HG03354 (cell line): ENCODE measurements at regions not wholly inside any gene's neighbourhood (a gene's known extent, or its start where the extent isn't known, plus 50 kb on each side); places are given as distances from the start of the nearest gene placed in this dataset.
"Not testable (repeated sequence)": the region's sequence is repeated elsewhere in the genome, so short reads cannot be mapped to it uniquely, and the experiment has no call there.

ENCODE experiments used
- ATAC-seq: cut with Tn5 transposase; IDR thresholded peaks from one replicate; pipeline ENCODE4 v1.9.1; 2021; ENCODE audit warnings: mild to moderate bottlenecking; ENCODE audit not compliant: unreplicated experiment, poor library complexity, severe bottlenecking

DNA sequence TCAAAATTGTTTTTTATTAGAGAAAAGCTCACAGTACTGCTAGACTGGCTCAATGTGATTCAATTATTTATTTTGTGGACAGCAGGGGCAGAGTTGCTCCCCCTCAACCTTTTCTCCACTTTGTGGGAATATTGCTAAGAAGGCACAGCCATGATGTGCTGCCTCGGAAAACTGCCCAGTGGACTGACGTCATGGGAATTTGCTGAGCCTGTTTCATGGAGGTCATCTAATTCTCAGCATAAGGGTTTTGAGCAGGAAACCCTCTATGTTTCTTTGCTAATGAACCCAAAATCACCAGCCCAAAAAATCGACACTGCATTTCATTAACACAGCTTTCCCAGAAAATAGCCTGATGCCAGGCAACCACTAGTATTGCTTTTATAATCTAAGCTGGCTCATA lies 228.8 kb upstream of the FAM3C start:
- no peak for ATAC-seq

DNA sequence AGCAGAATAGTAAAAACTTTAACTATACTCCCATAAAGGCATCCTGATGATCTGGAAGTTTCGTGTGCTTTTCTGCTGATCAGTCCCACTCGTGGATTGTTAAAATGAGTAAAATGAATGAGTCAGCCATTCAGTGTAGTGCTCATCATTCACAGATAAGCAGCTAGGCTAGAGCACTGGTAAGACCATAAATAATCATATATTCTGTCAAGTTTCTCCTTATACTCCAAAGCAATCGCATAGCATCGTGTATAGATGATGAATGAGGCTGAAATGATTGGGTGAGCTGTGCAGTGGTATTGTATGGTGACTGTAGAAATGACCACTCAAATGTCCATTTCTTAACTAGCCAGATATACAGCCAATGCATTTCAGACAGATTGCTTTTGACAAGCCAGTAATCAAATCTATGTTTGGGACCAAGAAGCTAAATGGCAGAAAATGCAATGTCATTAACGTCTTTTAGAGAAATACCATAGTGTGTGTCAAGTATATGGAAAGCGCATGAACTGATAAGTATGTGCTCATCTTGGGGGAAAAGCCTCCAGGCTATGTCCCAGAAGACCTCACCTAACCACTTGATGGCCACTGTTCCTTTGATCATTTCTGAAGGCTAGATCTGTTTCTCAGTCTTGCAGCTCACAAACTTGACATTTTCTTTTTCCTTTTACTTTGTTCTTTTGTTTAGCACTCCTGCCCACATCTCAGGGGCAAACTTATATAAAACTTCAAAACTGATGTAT lies 227.2 kb upstream of the FAM3C start:
- ATAC-seq, result no peak

DNA sequence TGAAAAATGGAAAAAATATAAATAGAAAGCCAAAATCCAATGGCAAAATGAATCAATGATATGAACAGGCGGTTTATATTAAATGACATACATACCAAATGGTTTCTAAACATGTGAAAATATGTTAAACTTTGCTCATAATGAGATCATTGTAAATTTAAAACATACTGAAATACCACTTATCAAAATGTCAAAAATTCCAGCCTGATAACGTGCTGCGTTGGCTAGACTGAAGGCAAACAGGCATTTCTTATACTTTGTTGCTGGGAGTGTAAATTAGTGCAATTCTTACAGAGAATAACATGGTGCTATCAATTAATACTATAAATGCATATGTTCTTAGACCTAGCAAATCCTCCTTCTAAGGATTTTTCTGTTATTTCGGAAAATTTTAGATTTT lies 225.8 kb upstream of the FAM3C start:
- no peak for ATAC-seq

DNA sequence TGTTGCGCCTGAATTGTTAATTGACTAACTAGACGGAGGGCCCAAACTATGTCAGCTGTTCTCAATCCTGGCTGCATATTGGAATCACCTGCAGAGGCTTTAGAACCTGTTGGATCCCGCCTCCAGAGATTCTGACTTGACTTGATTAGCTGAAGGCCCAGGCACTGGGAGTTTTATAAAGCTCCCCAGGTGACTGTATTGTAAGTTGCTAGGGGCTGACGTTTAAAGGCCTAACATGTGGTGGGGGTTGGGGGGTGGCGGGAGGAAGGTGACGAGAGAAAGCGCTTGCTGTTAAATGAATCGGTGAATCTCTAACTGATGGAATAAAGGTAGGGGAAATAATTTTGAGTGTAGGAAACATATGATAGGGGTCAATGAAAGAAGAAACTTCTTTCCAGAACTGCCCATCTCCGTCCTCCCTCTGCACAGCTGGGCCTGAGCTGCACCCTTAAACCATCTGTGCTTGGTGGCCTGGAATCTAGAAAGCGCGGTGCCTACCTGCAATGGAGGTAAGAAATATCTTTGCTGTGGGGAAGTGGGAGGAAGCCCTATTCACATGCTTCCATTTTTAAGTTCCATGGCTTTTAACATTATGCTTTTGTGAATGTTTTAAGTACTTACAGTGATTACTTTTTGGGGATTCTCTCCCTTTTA lies 225.0 kb upstream of the FAM3C start:
- no peak for ATAC-seq

DNA sequence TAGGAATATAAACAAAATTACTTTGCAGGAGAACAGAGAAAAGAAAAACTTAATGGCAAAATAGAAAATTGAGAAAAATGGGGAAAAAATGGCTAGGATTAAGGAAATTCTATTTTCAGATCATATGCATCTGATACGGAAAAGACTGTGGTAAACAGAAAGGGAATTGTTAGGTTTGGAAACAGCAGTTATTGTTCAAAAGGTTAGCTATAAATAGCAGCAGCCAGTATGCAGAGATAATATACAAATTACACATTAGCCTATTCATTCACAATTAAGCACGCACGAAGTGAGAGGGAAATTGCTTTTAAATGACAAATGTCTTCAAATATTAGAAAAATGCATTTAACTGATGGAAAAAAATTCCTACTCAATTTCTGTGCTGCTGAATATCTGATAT lies 224.1 kb upstream of the FAM3C start:
- ATAC-seq, result no peak

DNA sequence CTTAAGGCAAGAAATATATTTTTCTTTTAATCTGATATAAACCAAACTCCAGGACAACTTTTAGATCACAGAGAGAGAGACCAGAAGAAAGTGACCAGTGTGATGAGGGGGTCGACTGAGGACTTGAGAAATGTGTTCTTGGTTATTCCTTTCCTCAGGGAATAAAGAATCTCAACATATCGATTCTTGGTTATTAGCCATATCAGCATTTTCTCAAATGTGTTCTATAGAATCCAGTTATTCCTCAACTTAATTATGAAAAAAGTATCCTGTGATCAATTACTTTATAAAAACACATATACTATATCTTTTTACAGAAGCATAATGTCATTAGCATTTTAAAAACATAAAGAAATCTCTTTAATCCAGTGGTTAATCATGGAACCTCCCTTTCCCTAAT lies 222.1 kb upstream of the FAM3C start:
- ATAC-seq, result no peak

DNA sequence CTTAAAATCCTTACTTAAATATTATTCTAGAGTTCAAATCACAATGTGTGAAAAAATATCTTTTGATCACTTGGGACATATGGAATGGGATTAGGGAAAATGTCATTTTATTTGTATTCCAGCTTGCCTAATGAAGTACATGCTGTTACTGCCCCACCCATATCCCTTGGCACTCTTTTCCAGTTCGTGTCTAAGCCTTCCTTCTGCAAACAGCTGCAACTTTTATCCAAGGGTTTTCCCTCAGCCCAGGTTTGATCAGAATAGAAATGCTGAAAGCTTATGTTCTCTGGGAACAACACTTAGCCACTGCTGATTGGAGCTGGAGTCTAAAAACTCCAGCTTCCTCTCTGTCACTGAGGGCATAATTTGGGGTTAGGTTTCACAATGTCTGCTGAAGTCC lies 214.1 kb upstream of the FAM3C start:
- ATAC-seq, result no peak

DNA sequence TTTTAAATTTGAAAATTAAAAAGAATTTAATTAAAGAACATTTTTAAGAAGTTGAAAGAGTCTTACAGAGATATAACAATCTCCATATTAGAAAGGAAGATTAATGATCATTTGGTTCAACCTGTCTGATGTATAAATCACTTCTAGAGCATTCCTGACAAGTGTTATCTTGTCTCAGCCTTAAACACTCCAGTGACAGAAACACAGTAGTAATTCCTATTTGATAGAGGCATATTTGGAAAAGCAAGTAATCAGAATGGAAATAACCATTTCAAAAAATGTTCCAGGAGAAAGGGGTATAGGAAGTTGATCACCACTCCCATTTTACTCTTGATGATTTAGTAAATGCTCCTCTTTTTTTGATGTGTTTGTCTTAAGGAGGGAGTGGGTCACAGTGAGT lies 213.1 kb upstream of the FAM3C start:
- no peak for ATAC-seq

DNA sequence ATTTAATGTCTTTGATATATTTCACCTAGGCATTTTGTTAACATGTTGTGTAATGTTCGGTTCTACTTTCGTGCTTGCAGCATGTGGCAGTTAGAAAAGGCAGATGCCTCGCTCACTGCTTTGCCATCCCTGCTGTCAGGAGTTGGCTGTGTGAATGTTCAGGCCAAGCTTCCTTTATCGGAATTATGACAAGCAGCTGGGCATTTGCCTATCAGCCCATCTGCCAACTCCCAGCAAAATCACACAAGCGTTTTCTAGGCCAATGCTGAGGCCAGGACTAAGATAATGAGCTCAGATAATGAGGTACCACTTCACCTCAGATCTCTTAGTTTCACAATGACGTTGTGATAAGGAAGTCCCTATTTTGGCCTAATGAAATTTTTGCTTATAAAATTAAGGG lies 212.7 kb upstream of the FAM3C start:
- ATAC-seq, result no peak

DNA sequence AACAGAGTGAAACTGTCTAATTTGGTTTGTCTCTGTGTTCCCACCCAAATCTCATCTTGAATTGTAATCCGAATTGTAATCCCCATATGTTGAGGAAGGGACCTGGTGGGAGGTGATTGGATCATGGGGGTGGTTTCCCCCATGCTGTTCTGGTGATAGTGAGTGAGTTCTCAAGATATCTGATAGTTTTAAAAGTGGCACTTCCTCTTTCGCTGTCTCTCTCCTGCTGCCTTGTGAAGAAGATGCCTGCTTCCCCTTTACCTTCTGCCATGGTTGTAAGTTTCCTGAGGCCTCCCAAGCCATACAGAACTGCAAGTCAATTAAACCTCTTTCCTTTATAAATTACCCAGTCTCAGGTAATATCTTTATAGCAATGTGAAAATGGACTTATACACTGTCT lies 212.1 kb upstream of the FAM3C start:
- ATAC-seq, result not testable (repeated sequence)

DNA sequence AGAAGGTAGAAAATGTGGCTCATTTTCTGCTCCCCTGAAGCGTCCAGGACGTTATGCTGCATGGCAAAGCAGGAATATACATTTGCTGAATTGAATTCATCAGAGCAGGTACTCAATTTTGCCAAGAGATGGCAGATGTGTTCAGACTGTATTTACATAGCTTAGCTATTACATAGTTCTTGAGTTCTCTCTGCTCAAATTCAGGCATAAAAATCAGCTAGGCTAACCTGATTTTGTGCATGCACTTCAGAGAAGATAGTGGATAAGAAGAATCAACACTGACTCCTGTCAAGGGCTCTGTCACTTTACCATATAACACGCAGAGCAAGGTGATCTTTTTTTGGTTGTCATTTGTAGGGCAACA lies 209.2 kb upstream of the FAM3C start:
- no peak for ATAC-seq

DNA sequence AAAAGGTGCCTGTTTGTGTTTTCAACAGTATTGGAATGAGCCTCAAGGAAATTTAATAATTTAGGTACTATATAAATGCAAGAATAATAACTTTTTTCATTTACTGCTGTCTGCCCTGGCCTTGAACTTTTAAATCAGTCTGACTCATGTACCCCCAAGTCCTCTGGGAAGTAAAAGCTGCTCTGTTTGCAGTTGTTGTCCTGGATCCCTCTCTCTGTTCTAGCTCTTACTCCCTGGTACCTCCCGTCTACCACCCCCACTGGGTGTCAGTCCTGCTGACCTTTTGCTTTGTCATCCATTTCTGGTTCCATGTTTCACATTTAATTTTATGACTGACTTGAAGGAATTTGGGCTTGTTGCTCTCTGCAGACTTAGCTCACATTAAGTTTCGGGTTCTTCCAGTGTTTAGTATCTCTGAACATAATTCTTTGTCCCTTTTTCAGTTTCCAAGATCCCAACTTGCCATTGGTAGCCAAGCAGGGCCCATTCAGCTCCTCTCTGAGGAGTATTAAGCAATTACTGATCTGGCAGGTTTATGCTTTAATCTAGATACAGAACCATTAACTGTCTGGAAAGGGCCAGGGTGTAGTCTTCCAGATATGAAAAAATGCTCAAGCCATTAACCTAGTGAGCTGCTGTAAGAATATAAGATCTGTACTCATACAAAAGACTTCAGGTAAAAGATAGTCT lies 208.7 kb upstream of the FAM3C start:
- ATAC-seq, result no peak

DNA sequence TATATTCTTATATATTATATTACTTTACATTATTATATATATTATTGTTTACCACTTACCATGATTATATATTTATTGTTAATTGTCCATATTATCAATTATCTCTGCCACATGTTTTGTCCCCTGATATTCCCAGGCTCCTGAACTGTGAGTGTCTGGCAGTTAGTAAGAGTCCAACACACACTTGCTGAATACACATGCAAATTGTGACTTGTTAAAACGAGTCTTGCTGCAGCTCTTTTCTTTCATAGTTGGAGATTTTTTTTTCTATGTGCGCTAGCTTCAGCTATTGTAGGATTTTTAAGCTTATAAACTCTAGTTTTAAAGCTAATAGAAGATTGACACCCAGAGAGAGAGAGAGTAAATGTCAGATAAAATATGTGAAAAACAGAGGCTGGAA lies 207.8 kb upstream of the FAM3C start:
- ATAC-seq, result no peak

DNA sequence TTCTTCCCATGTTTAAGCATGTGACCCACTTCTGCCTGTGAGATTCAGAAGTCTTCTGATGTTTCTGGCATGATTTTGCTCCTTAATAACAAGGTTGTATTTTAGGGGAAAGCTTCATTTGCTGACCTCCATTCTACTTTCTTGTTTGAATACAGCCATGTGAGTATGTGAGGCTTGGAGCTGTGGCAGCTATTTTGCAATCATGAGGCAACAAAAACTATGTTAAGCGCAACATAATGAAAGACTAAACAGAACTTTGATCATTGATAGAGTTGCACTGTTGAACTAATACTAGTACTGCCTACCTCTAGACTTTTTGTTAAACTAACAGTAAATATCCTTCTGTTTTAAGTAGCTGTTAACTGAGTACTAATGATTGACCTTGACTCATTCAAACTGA lies 203.8 kb upstream of the FAM3C start:
- ATAC-seq, result no peak

DNA sequence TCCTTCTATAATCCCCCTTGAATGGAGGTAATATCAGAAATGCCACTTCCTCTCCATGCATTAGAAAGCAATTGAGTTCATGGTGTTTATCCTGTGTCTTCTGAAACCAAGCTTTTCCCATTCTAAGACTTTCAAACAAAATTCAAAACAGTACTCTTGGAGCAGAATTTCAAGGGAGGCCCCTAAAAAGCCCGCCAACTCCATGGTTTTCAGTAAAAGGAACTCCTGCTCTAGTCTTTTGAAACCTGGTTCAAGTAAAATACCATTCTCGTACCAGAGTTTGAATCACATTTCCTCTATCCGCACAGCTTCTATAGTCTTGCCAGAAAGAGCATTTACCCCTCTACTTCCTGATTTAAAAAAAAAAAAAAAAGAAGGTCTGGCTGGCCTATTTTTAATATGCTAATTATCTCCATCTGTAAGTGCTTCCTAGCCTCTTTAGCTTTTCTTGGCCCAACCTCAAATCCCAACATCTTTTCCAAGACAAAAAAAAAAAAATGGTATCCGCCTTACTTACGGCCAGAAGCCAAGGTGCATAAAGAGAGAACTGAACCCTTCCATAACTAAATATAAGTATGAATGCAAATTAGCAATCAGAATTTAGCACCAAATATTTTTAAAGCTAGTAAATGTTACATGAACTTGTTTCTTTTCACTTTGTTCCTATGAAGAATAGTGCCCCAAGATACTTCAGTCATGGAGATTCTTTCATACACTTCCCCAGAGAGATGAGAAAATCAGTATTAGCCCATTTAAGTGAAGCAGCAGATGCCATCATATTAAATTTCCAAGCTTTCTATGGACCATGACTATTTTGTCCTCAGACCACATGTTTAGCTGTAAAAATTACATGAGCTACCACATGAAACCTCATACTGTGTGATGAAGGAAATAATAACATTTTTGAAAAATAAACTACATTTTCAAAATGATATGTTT lies 199.9 kb upstream of the FAM3C start:
- no peak for ATAC-seq

DNA sequence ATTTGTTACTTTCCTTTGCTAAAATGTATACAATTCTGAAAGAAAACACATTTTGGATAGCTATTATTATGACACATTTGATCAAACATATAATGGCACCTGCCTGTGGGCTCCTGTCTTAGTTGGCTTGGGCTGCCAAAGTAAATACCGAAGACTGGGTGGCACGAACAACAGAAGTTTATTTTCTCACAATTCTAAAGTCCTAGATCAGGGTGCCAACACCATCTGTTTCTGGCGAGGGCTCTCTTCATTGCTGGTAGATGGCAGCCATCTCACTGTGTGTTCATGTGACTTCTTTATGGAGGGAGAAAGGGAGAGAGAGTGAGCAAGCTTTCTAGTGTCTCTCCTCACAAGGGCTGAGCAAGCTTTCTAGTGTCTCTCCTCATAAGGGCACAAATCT lies 195.8 kb upstream of the FAM3C start:
- ATAC-seq, result no peak

DNA sequence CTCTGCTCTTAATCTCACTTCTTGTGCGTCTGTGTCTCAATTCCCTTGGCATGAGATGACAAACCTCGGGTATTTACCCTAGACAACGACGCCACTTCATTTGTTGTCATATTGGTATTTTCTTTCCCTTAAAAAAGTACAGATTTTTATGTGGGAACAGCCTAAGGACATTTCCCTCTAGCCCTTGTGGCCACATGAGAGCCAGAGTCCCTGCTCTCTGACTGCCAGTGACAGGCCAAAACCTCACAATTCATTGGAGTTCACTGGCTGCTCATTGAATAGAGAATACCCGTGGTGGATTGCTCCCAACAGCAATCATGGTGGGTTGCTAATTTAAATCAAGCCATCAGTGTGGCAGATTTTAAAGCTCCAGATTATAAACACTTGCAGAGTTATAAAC lies 191.3 kb upstream of the FAM3C start:
- ATAC-seq, result no peak

DNA sequence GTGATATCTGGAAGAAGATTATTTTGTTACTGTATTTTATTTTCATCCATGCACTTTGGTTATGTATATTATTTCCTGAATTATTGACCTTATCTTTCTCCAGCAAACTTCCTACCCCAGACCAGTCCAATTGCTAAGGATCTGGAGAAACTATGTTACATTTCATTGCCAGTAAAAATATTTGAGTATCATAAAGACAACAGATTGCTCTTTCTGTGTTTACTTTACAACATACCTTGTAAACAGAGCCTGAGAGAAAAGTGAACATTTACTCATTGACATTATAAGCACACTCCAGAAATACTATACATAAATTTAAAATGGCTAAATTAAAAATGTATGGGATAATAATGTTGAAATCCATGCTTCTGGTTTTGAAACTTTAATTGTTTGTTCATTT lies 186.2 kb upstream of the FAM3C start:
- no peak for ATAC-seq

DNA sequence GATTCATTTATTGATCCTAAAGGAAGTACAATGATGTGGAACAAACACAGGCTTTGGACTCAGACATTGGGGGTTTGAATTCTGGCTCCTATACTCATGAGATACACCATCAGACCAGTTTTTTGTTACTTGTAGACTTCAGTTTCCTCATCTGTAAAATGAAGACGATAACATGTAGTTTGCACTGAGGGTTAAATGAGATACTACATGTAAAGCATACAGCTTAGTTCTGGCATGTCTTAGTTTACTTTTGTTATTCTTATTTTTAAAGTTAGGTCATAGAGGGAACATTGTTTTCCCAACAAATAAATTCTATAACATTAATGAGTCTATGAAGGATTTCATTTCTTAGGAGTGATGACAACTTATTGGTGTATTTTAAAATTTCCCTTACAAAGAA lies 183.5 kb upstream of the FAM3C start:
- no peak for ATAC-seq

DNA sequence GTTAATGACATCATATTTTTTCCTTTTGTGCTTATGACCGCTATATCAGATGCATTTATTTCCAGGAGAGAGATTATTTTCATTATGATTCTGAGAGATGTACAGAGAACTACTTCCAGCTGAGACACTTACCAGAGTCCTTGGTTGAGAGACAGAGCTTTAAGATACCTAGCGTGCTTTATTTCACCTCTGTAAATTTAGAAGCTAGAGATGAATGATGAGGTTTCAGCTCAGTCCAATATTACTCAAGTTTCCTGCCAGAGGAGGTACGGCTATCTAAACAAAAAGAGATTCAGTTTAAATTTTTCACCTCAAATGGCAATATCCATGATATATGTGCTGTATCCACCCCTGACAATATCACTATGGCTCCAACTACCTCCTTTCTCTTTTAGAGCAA lies 182.6 kb upstream of the FAM3C start:
- ATAC-seq, result no peak
